Ascending aorta (tissue), 2 donors: ENCODE measurements at regions not wholly inside any gene's neighbourhood (a gene's known extent, or its start where the extent isn't known, plus 50 kb on each side); places are given as distances from the start of the nearest gene placed in this dataset.
"Not testable (repeated sequence)": the region's sequence is repeated elsewhere in the genome, so short reads cannot be mapped to it uniquely, and the experiment has no call there.

ENCODE experiments used
- DNase-seq, 2 donors: peaks; one replicate each; pipeline ENCODE4 v3.0.0-alpha.2; 2019; ENCODE audit warnings: low spot score in 2 of 2
- H3K27ac ChIP-seq, 2 donors: fragments of 200-600 bp; sonication (generic); one replicate each; pipeline ENCODE4 v1.5.1; 2016 to 2017; ENCODE audit warnings: mild to moderate bottlenecking in 1 of 2
- H3K27me3 ChIP-seq: fragments of 200-600 bp; sonication (generic); one replicate; pipeline ENCODE4 v1.5.1; 2017
- H3K36me3 ChIP-seq, 2 donors: fragments of 200-600 bp; sonication (generic); one replicate each; pipeline ENCODE4 v1.5.1; 2016
- H3K4me1 ChIP-seq, 2 donors: fragments of 200-600 bp; sonication (generic); one replicate each; pipeline ENCODE4 v1.5.1; 2016 to 2017; ENCODE audit warnings: mild to moderate bottlenecking in 1 of 2
- H3K4me3 ChIP-seq, 2 donors: fragments of 200-600 bp; sonication (generic); one replicate each; pipeline ENCODE4 v1.5.1; 2016 to 2017; ENCODE audit warnings: mild to moderate bottlenecking in 1 of 2
- H3K9me3 ChIP-seq, 2 donors: fragments of 200-600 bp; sonication (generic); one replicate each; pipeline ENCODE4 v1.5.1; 2016
- intact Hi-C: fragments of 100-400 bp; cut with DNase I; formaldehyde crosslinking; loops from one replicate; pipeline ENCODE4 v1.15.1; 2023
- TF ChIP-seq, protein P1 (sequence below), 3 experiments: fragments of 200-600 bp in 2 of 3; fragments of 450-650 bp in 1 of 3; sonication (generic) in 2 of 3; IDR thresholded peaks; one replicate each; pipeline ENCODE4 v1.5.1; 2016 to 2019; ENCODE audit warnings: antibody characterized with exemption in 3 of 3, mild to moderate bottlenecking in 1 of 3, moderate library complexity in 1 of 3

DNA sequence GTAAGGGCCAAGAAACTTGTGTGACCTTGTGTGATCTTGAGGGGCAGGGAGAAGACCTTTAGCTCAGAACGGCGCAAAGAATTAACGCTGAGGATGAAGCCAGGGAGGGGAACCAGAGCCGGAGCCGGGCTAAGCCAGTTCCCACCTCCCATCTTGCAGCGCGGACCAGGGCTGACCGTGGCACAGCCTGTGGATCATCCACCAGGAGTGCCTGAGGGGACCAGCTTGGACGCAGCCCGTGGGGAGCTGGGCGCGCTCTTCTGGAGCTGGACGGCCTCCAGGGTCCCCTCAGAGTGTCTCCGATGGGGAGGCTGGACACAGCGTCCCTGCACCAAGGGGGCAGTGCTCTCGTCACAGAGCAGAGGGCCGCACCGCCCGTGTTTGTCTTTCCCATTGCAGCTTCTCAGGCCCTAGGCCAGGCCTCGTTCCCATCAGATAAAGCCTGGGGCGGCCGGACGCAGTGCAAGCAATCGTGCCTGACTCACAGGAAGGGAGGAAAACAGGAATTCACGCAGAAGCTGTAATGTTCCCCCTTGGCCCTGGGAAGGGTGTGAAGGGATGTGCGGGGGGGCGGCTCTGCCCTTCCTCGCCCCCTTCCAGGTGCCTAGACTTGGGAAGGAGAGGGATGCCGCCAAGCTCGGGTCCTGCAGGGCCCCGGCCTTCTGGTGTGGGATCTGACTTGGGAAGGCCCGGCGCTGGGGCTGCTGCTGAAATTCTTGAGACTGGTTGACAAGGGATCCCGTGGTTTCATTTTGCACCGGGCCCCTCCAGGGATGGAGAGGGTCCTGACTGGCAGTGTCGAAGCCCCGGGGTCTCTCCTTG is 144.9 kb downstream of the NPIPB11 start:
- H3K36me3 ChIP-seq, intact Hi-C loops, H3K9me3 ChIP-seq, H3K27me3 ChIP-seq: not testable (repeated sequence)
- DNase-seq: peak in 1 of 2 donors; percentile 77
- Histone ChIP-seq H3K4me3 (peak overlapping the region; percentile 21 to 56), H3K4me1 (peaks cover 14 to 30% of the 10 kb centered on the region in 2 donors), H3K27ac (peak overlapping the region; percentile 87 to 93)

DNA sequence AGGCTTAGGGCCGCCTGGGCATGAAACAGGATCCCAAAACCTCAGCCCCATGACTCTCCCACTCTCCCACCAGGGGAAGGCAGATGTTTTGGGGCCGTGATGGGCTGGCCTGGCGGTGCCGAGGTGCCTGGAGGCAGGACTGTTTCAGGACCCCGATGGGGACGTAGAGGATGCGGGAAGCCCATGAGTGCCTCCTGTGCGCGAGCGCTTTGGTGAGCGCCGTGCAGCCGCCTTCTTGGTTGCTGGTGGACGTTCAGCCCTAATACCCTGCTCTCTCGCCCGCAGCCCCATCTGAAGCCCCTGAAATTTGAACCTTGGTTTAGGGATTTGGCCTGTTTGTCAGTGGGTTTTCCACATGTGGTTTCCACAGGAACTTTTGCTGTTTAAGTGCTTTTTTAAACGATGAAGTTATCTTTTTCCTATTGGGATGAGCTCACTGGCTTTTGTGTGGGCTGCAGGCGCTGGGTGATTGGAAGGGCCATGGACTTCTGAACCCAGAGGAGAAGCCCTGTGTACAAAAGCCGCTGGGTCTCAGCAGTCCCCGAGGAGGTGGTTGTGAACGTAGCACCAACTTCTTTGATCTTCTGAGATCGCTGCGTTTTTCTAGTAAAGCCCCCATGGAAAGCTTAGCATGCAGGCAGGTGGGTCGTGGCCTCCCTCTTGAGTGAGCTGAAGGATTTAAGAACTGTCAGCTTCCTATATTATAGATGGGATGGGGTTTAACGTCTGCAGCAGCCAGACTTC is 145.7 kb downstream of the NPIPB11 start:
- peak overlapping the region; percentile 77 to 84 for H3K27ac ChIP-seq
- H3K4me1 ChIP-seq: peaks cover 14 to 30% of the 10 kb centered on the region in 2 donors
- intact Hi-C loops, H3K9me3 ChIP-seq, H3K27me3 ChIP-seq, DNase-seq, H3K36me3 ChIP-seq, H3K4me3 ChIP-seq: not testable (repeated sequence)

DNA sequence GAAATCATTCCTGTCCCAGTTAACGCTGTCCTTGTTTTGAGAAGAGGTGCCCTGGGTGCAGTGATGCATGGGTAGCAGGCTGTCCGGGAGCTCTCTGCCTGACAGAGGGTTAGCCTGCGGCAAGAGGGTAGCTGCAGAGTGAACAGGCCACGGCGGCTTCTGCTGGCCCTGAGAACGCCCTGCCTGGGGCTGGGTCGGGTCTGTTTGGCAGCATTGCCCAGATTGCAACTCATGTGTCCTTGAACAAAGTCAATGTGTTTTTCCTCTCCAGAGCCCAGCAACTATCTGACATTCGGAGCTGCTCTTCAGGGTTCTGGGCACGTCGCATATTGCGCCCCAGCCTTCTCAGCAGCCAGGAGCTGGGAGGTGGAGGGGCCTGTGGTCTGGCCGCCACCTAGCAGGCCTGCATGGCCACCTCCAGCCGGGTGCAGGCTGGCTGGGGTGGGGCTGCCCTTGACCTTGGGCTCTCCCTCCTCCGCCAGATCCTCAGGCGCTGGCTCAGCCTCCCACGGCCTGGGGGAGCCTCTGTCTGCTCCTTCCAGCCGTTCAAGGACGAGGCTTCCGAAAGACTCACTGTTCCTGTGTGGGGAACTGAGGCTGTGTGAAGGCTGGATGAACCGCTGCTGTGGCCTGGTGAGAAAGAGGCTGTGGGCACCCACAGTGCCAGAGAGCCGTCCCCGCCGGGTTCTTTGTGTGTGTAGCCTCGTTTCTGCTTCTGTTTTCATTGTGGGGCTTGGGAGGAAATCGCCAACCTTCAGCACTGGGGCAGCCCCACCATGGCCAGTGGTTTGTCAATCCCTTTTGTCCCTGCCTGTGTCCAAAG is 146.7 kb downstream of the NPIPB11 start:
- DNase-seq, H3K27me3 ChIP-seq, H3K4me3 ChIP-seq, H3K9me3 ChIP-seq, intact Hi-C loops, H3K36me3 ChIP-seq: not testable (repeated sequence)
- Histone ChIP-seq H3K27ac (peak overlapping the region in 1 of 2 donors; percentile 84), H3K4me1 (peaks cover 11 to 26% of the 10 kb centered on the region in 2 donors)

DNA sequence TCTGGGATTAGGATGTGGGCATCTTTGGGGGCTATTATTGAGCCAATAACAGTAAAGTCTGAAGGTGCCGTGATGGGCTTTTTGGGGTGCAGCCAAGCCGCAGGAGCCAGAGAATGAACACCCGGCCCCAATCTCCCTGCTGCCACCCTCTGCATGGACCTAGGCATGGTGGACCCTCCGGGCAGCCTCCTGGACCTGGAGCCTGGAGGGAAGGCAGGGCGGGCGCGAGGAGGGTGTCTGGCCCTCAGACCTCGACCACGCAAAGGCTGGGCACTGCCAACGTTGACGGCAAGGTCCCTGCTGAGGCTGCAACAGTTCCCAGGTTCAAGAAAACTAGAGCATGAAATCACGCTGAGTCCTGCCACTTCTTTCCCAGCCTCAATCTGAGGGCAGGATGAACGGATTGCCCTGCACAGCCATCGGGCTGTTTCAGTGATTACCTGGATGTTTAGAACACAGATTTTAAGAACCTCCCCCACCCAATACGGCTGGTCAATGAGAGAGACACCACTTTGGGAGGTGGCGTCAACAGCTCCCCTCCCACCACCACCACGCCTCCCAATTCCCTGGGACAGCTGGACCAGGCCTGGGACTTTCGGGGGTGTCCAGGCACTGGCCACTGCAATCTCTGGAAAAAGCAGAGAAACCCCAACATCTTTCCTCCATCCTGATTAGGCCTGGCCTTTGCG is 147.4 kb downstream of the NPIPB11 start:
- DNase-seq, H3K27me3 ChIP-seq, H3K9me3 ChIP-seq, intact Hi-C loops, H3K4me3 ChIP-seq, H3K36me3 ChIP-seq, H3K27ac ChIP-seq: not testable (repeated sequence)
- peaks cover 4 to 19% of the 10 kb centered on the region in 2 donors for H3K4me1 ChIP-seq

DNA sequence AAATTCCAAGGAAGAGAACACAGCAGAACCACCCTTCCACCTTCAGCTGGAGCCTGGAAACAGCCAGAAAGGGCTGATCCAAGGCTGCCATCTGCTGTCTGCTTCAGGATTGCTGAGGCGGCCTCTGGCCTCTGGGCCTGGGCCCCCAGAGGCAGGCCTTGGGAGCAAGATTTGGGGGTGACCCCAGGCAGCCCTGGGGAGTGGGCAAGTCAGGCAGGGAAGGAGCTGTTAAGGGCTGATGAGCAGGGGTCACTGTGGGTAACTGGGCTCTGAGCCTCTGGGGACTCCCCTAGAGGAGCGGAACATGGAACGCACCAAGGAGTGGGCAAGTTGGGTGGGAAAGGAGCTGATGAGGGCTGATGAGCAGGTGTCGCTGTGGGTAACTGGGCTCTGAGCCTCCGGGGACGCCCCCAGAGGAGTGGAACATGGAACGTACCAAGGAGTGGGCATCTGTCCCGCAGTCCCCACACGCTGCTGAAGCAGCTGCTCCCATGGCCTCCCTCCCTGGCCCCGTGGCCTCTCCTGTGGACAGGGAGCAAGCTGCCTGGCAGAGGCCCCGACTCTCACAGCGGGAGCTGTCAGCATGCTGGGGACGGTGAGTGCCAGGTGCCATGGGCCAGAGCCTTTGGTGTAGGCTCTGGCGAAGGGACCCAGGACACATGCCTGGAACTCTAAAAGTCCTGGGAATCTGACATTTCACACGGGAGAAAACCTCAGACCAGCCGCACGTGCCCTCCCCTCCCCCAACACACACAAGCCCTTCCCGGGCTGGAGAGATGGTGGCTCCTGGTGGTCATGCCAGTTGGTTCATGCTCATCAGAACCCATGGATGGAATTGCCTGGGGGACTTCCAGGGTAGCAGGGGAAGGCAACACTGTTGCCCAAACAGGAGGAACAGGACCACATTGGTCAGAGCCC is 148.8 kb downstream of the NPIPB11 start:
- intact Hi-C loops, H3K27ac ChIP-seq, H3K9me3 ChIP-seq, H3K4me1 ChIP-seq, H3K27me3 ChIP-seq, DNase-seq, H3K36me3 ChIP-seq, H3K4me3 ChIP-seq: not testable (repeated sequence)
- TF ChIP-seq, protein P1, sequence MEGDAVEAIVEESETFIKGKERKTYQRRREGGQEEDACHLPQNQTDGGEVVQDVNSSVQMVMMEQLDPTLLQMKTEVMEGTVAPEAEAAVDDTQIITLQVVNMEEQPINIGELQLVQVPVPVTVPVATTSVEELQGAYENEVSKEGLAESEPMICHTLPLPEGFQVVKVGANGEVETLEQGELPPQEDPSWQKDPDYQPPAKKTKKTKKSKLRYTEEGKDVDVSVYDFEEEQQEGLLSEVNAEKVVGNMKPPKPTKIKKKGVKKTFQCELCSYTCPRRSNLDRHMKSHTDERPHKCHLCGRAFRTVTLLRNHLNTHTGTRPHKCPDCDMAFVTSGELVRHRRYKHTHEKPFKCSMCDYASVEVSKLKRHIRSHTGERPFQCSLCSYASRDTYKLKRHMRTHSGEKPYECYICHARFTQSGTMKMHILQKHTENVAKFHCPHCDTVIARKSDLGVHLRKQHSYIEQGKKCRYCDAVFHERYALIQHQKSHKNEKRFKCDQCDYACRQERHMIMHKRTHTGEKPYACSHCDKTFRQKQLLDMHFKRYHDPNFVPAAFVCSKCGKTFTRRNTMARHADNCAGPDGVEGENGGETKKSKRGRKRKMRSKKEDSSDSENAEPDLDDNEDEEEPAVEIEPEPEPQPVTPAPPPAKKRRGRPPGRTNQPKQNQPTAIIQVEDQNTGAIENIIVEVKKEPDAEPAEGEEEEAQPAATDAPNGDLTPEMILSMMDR (IDR thresholded peaks at IDR 0.05): peak in 1 of 3 experiments; percentile 41

DNA sequence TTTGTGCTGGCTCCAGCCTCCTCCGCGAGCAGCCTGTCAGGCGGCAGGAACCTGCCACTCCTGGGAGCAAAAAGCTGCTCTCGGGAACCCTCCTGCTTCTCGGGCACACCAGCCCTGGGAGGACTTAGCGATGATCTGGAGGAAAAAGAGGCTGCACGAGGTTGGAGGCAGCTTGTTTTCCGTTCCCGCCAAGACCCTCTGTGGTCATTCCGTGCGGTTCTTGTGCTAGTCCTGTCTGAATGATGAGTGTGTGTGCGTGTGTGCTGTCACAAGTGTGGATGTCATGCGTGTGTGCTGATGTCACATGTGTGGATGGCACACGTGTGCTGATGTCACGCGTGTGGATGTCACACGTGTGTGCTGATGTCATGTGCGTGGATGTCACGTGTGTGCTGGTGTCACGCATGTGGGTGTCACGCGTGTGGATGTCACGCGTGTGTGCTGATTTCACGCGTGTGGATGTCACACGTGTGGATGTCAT is 150.0 kb downstream of the NPIPB11 start:
- TF ChIP-seq, protein P1 (IDR thresholded peaks at IDR 0.05): no peak
- DNase-seq: no peak
- peaks cover 0 to 4% of the 10 kb centered on the region in 2 donors for H3K4me1 ChIP-seq
- no peaks in the 10 kb centered on the region for H3K27me3 ChIP-seq
- H3K9me3 ChIP-seq: no peaks in the 10 kb centered on the region
- no peak overlapping the region for H3K4me3 ChIP-seq
- H3K36me3 ChIP-seq: no peaks in the 10 kb centered on the region
- H3K27ac ChIP-seq: no peak overlapping the region
- intact Hi-C loops: no loop called here

DNA sequence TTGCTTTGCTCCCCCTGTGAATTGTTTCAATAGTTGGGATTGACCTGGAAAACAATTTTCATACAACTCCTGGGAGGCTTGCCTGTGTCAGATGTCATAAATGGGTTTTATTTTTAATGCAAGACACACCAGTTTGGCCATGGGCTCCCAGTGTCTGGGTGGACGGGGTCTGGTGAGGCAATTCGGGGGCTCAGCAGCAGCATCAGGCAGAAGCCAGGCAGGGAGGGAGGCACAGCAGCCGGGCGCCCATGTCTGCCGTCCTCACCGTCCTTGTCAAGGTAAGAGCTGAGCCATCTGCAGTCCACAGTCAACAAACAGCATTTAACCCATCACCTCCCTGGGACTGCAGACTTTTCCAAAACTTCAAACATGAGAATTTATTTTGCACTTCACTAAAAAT is 150.6 kb downstream of the NPIPB11 start:
- H3K36me3 ChIP-seq, H3K27me3 ChIP-seq, H3K27ac ChIP-seq, H3K4me3 ChIP-seq, H3K9me3 ChIP-seq, H3K4me1 ChIP-seq, intact Hi-C loops, DNase-seq: not testable (repeated sequence)

DNA sequence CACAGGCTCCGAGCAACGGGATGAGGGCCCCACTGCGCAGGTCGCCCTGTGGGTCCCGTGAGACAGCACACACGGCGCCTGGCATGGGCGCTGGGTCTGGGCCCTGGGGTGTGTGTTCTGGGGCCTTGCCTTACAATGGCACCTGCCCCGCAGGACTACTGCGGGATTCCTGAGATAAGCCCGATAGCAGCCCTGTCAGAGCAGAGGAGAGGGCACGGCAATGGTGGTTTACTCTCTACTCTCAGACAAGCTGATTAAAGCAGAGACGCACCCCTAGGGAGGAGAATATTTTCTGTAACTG is 151.1 kb downstream of the NPIPB11 start:
- H3K27me3 ChIP-seq, H3K9me3 ChIP-seq, intact Hi-C loops, H3K4me3 ChIP-seq, DNase-seq, H3K4me1 ChIP-seq, H3K36me3 ChIP-seq, H3K27ac ChIP-seq: not testable (repeated sequence)
